ENCODE measurements at regions not wholly inside any gene's neighbourhood (a gene's known extent, or its start where the extent isn't known, plus 50 kb on each side); places are given as distances from the start of the nearest gene placed in this dataset.

DNA sequence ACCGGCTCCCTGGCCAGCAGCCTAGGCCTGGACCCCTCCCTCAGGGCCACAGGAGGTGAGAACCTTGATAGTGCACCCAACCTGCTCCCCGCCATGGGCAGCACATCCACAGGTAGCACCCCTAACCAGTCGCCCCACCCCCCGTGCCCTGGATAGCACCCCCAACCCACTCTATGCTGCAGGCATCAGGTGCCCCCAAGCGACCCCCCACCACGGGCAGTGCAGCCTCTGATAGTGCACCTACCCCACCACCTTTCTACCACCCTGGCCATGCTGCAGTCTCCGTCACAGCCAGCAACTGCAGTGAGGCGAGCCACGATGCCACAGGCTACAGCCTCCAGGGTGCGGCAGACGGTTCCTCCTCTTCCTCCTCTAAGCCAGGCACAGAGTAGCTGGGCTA, 55.6 kb downstream of the SOWAHC start:
- no peaks in the 10 kb centered on the region for H3K36me3 ChIP-seq
- peaks cover 0 to 5% (median 0%) of the 10 kb centered on the region in 3 donors for H3K4me1 ChIP-seq
- no peaks in the 10 kb centered on the region for H3K9me3 ChIP-seq
- no peak overlapping the region for H3K4me3 ChIP-seq
- H3K27ac ChIP-seq: no peak overlapping the region
- no peak for ATAC-seq
- no peak for TF ChIP-seq EP300 (IDR thresholded peaks at IDR 0.05)
- TF ChIP-seq POLR2AphosphoS5 (IDR thresholded peaks at IDR 0.05): no peak
- no peak for TF ChIP-seq POLR2A (IDR thresholded peaks at IDR 0.05)
- TF ChIP-seq, protein P1, sequence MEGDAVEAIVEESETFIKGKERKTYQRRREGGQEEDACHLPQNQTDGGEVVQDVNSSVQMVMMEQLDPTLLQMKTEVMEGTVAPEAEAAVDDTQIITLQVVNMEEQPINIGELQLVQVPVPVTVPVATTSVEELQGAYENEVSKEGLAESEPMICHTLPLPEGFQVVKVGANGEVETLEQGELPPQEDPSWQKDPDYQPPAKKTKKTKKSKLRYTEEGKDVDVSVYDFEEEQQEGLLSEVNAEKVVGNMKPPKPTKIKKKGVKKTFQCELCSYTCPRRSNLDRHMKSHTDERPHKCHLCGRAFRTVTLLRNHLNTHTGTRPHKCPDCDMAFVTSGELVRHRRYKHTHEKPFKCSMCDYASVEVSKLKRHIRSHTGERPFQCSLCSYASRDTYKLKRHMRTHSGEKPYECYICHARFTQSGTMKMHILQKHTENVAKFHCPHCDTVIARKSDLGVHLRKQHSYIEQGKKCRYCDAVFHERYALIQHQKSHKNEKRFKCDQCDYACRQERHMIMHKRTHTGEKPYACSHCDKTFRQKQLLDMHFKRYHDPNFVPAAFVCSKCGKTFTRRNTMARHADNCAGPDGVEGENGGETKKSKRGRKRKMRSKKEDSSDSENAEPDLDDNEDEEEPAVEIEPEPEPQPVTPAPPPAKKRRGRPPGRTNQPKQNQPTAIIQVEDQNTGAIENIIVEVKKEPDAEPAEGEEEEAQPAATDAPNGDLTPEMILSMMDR (IDR thresholded peaks at IDR 0.05): no peak
- 100% methylated on average over 1 to 2 of the region's 11 CpGs for WGBS, 2 donors (ENCODE audit: low coverage in 1 of 2)
- no peaks in the 10 kb centered on the region for H3K27me3 ChIP-seq

DNA sequence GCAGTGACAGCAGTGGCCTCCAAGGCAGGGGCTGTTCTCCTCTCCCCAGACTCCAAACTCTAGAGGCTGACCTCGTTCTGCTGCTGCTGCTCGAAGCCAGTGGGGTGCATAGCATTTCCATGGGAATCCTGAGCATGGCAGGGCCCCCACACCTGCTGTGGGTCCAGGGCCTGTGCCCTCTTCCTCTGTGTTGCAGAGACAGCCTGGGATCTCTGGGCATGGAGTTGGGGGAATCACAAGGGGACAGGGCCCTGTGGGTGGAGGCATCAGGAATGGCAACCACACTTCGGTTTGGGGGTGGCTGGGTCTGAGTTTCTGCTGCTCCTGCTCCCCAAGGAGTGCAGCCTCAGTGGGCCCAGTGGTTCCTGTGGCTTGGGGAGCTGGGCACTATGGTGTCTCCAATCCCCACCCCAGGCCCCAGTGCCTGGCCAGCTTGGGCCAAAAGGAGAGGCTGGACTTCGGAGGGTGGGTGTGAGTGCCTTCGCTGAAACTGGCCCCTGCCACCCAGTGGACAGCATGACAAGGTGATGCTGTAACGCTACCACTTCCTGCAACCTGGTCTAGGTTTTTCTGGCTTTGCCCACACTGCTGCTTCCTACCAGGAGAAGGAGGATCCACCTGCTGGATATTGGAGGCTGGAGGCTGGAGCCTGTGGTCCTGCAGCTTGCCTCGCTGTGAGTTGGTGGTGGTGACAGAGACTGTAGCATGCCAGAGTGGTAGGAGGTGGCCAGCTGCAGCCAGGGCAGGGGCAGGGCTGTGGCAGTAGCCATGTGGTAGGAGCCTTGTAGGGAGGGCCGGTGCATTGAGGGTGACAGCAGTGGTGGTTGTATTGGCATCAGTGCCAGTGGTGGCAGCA, 56.6 kb downstream of the SOWAHC start:
- peaks cover 0 to 6% (median 0%) of the 10 kb centered on the region in 3 donors for H3K4me1 ChIP-seq
- H3K27ac ChIP-seq: no peak overlapping the region
- H3K4me3 ChIP-seq: no peak overlapping the region
- TF ChIP-seq POLR2A (IDR thresholded peaks at IDR 0.05) (no peak), POLR2AphosphoS5 (IDR thresholded peaks at IDR 0.05) (no peak), EP300 (IDR thresholded peaks at IDR 0.05) (no peak)
- TF ChIP-seq, protein P1 (IDR thresholded peaks at IDR 0.05): no peak
- H3K36me3 ChIP-seq: no peaks in the 10 kb centered on the region
- no peaks in the 10 kb centered on the region for H3K27me3 ChIP-seq
- no peak for ATAC-seq
- no CpG with 5 or more reads among the region's 8 CpGs for WGBS, 2 donors (ENCODE audit: low coverage in 1 of 2)
- H3K9me3 ChIP-seq: no peaks in the 10 kb centered on the region

DNA sequence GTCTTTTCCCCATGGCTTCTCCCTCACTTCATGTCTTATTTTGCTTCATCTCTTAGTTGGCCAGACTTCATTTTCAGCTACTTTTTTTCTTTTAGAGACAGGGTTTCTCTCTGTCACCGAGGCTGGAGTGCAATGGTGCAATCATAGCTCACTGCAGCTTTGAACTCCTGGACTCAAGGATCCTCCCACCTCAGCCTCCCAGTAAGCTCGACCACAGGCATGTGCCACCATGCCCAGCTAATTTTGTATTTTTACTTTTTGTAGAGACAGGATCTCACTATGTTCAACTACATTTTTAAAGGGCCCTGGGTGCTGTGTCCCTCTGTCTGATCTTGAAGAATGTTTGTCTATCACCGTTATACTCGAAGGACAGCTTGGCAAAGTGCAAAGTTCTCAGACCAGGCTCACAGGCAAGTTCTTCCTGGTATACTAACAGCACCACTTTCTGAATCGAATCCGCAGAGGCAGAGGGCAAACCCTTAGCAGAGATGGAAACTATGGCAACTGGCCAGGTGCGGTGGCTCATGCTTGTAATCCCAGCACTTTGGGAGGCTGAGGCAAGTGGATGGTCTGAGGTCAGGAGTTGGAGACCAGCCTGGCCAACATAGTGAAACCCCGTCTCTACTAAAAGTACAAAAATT, 60.9 kb downstream of the SOWAHC start:
- H3K36me3 ChIP-seq: no peaks in the 10 kb centered on the region
- H3K4me3 ChIP-seq: no peak overlapping the region
- no peaks in the 10 kb centered on the region for H3K27me3 ChIP-seq
- H3K27ac ChIP-seq: no peak overlapping the region
- no peak for ATAC-seq
- TF ChIP-seq, protein P1 (IDR thresholded peaks at IDR 0.05): no peak
- TF ChIP-seq POLR2AphosphoS5 (IDR thresholded peaks at IDR 0.05): no peak
- no peak for TF ChIP-seq POLR2A (IDR thresholded peaks at IDR 0.05)
- no peak for TF ChIP-seq EP300 (IDR thresholded peaks at IDR 0.05)
- peaks cover 0 to 32% (median 4%) of the 10 kb centered on the region in 3 donors for H3K4me1 ChIP-seq
- 78% methylated on average over 7 of the region's 8 CpGs; no CpG with 5 or more reads in 1 of the 2 donors for WGBS, 2 donors (ENCODE audit: low coverage in 1 of 2)
- H3K9me3 ChIP-seq: no peaks in the 10 kb centered on the region

DNA sequence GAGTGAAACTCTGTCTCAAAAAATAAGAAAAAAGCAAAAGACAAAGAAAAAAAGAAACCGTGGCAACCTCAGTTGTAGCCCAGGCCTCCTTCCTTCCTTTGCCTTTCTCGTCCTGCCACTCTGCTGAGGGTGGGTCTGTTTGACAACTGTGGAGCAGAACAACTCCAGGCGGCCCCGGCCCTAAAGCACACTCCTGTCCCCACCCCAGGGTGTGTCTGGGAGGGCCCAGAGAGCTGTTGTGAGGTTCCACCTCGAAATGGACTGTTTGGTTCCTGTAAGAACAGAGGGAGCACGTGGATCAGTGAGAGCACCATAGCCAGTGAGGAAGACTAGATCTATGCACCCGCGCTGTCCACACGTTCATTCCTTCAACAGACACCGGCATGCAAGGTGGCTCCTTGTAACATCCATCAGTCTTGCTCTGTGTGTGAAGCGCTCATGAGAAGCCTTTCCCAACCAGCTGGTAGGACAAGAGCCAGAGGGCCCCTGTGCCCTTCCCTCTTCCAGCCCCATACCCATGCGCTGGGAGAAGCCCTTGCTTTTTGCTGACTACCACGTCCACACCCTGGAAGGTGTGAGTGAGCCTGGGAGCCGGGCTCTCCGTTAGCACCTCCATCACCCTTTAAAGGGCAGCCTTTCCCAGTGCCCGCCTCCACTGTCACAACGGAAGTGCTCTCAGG, 61.6 kb downstream of the SOWAHC start:
- Histone ChIP-seq H3K27me3 (no peaks in the 10 kb centered on the region), H3K9me3 (no peaks in the 10 kb centered on the region), H3K4me3 (no peak overlapping the region), H3K36me3 (no peaks in the 10 kb centered on the region), H3K27ac (no peak overlapping the region), H3K4me1 (peaks cover 0 to 40% (median 7%) of the 10 kb centered on the region in 3 donors)
- TF ChIP-seq POLR2A (IDR thresholded peaks at IDR 0.05) (no peak), EP300 (IDR thresholded peaks at IDR 0.05) (no peak), POLR2AphosphoS5 (IDR thresholded peaks at IDR 0.05) (no peak)
- TF ChIP-seq, protein P1 (IDR thresholded peaks at IDR 0.05): no peak
- 88 to 91% methylated on average over 8 to 10 of the region's 17 CpGs for WGBS, 2 donors (ENCODE audit: low coverage in 1 of 2)
- ATAC-seq: no peak

Measured in gastroesophageal sphincter (tissue), 4 donors.